ENCODE measurements at regions not wholly inside any gene's neighbourhood (a gene's known extent, or its start where the extent isn't known, plus 50 kb on each side); places are given as distances from the start of the nearest gene placed in this dataset.

GRCh38 chr3:152060701-152061100, 187.3 kb downstream of the SUCNR1 start:
- TF ChIP-seq CTCF (IDR thresholded peaks at IDR 0.05), result no peak
- TF ChIP-seq YY1 (IDR thresholded peaks at IDR 0.05; ENCODE audit: low read depth), result no peak
- TF ChIP-seq EP300 (IDR thresholded peaks at IDR 0.05; ENCODE audit: borderline replicate concordance in 1 of 2, low read depth in 1 of 2, low read length in 1 of 2), result no peak
- no peak for TF ChIP-seq PBX3 (IDR thresholded peaks at IDR 0.05)
